Neuronal stem cell (in vitro differentiated cells): ENCODE measurements at regions not wholly inside any gene's neighbourhood (a gene's known extent, or its start where the extent isn't known, plus 50 kb on each side); places are given as distances from the start of the nearest gene placed in this dataset.

ENCODE experiments used
- DNase-seq: peaks from one replicate; pipeline ENCODE4 v3.0.0-alpha.2; 2013; ENCODE audit warnings: low spot score
- H2AFZ ChIP-seq: one replicate; pipeline ENCODE4 v1.6.1; 2013; ENCODE audit warnings: mild to moderate bottlenecking, low read length, inconsistent platforms
- H2AK5ac ChIP-seq: 2 replicates; pipeline ENCODE4 v1.6.1; 2013; ENCODE audit warnings: low read depth, mild to moderate bottlenecking, inconsistent platforms, low read length, moderate library complexity, mixed read lengths
- H2BK120ac ChIP-seq: 2 replicates; pipeline ENCODE4 v1.6.1; 2013; ENCODE audit warnings: low read depth, mild to moderate bottlenecking, inconsistent platforms, low read length, moderate library complexity, mixed read lengths
- H2BK12ac ChIP-seq: one replicate; pipeline ENCODE4 v1.6.1; 2013; ENCODE audit warnings: low read length, inconsistent platforms
- H2BK15ac ChIP-seq: 2 replicates; pipeline ENCODE4 v1.6.1; 2013; ENCODE audit warnings: mild to moderate bottlenecking, low read length, inconsistent platforms, mixed read lengths
- H2BK5ac ChIP-seq: one replicate; pipeline ENCODE4 v1.6.1; 2013; ENCODE audit warnings: inconsistent platforms, mild to moderate bottlenecking, low read length, moderate library complexity
- H3K14ac ChIP-seq: one replicate; pipeline ENCODE4 v1.6.1; 2013; ENCODE audit warnings: low read length, inconsistent platforms
- H3K18ac ChIP-seq: 2 replicates; pipeline ENCODE4 v1.6.1; 2013; ENCODE audit warnings: low read length, inconsistent platforms
- H3K23ac ChIP-seq: 2 replicates; pipeline ENCODE4 v1.6.1; 2013; ENCODE audit warnings: low read depth, mild to moderate bottlenecking, mixed read lengths, low read length, inconsistent platforms; ENCODE audit not compliant: poor library complexity
- H3K27ac ChIP-seq: replicated peaks from 3 replicates; pipeline ENCODE4 v1.5.1; 2013; ENCODE audit warnings: low read length, inconsistent platforms
- H3K27me3 ChIP-seq, 3 experiments: 2 replicates each; pipeline ENCODE4 v1.6.1; 2013; ENCODE audit warnings: low read length in 3 of 3, mild to moderate bottlenecking in 2 of 3, inconsistent platforms in 1 of 3, low read depth in 1 of 3, mixed read lengths in 1 of 3, moderate library complexity in 1 of 3; ENCODE audit not compliant: control insufficient read depth in 3 of 3, insufficient read depth in 3 of 3
- H3K36me3 ChIP-seq, 2 donors: replicated peaks in 1 of 2; 2 replicates each; pipeline ENCODE4 v1.6.1; 2013; ENCODE audit warnings: low read length in 2 of 2; ENCODE audit not compliant: control insufficient read depth in 2 of 2, insufficient read depth in 2 of 2
- H3K4ac ChIP-seq: 2 replicates; pipeline ENCODE4 v1.6.1; 2013; ENCODE audit warnings: inconsistent platforms, mild to moderate bottlenecking, low read length, moderate library complexity
- H3K4me1 ChIP-seq, 2 donors: 1 replicate in 1 of 2; 2 replicates in 1 of 2; pipeline ENCODE4 v1.6.1; 2013; ENCODE audit warnings: low read length in 2 of 2, low read depth in 1 of 2; ENCODE audit not compliant: control insufficient read depth in 2 of 2, insufficient read depth in 1 of 2
- H3K4me2 ChIP-seq: one replicate; pipeline ENCODE4 v1.6.1; 2013; ENCODE audit warnings: mild to moderate bottlenecking, low read length, inconsistent platforms; ENCODE audit not compliant: insufficient read depth, poor library complexity, severe bottlenecking
- H3K4me3 ChIP-seq, 2 donors: 2 replicates each; pipeline ENCODE4 v1.5.1; 2013; ENCODE audit warnings: low read length in 2 of 2, mild to moderate bottlenecking in 2 of 2, inconsistent platforms in 1 of 2, moderate library complexity in 1 of 2
- H3K79me1 ChIP-seq: one replicate; pipeline ENCODE4 v1.6.1; 2013; ENCODE audit warnings: low read depth, mild to moderate bottlenecking, inconsistent platforms, low read length, moderate library complexity
- H3K9ac ChIP-seq: one replicate; pipeline ENCODE4 v1.6.1; 2013; ENCODE audit warnings: mild to moderate bottlenecking, low read depth, low read length, inconsistent platforms; ENCODE audit not compliant: poor library complexity
- H3K9me3 ChIP-seq, 2 donors: replicated peaks in 1 of 2; 2 replicates each; pipeline versions ENCODE3 to v1.6.1; 2013; ENCODE audit warnings: low read length in 2 of 2, mild to moderate bottlenecking in 2 of 2, inconsistent platforms in 1 of 2, low read depth in 1 of 2, mixed read lengths in 1 of 2, moderate library complexity in 1 of 2; ENCODE audit not compliant: control insufficient read depth in 2 of 2, insufficient read depth in 1 of 2
- H4K8ac ChIP-seq: one replicate; pipeline ENCODE4 v1.6.1; 2013; ENCODE audit warnings: low read depth, mild to moderate bottlenecking, inconsistent platforms, low read length, moderate library complexity
- H4K91ac ChIP-seq: one replicate; pipeline ENCODE4 v1.6.1; 2013; ENCODE audit warnings: low read length, low read depth, mild to moderate bottlenecking, inconsistent platforms; ENCODE audit not compliant: poor library complexity
- WGBS, 2 donors: extraction: QIAGEN DNeasy Blood & Tissue Kit; methylation state at CpG; one replicate each; pipeline ENCODE4 v1.1.7; 2013; ENCODE audit warnings: missing lambda C conversion rate in 2 of 2, mixed read lengths in 1 of 2; ENCODE audit not compliant: insufficient read length in 2 of 2, insufficient replicate concordance in 1 of 2; ENCODE audit errors: extremely low coverage in 2 of 2; 5-methylcytosine and 5-hydroxymethylcytosine counted together

GRCh38 chr12:60194678-60195077 is 598.8 kb downstream of the SLC16A7 start:
- Histone ChIP-seq H3K4me3 (no peak overlapping the region), H3K4ac (no peak overlapping the region)

GRCh38 chr12:60195483-60195882 is 599.7 kb downstream of the SLC16A7 start:
- Histone ChIP-seq H3K36me3 (no peaks in the 10 kb centered on the region), H3K27me3 (no peaks in the 10 kb centered on the region), H3K18ac (no peak overlapping the region), H4K8ac (no peak overlapping the region), H2BK15ac (no peak overlapping the region), H2BK5ac (no peak overlapping the region), H3K4me1 (no peaks in the 10 kb centered on the region), H3K23ac (no peak overlapping the region), H3K79me1 (no peaks in the 10 kb centered on the region), H2AK5ac (no peak overlapping the region), H4K91ac (no peak overlapping the region), H3K4me2 (no peak overlapping the region), H2BK120ac (no peak overlapping the region), H2AFZ (no peak overlapping the region), H3K4me3 (no peak overlapping the region), H3K27ac (no peak overlapping the region), H3K4ac (no peak overlapping the region), H2BK12ac (no peak overlapping the region), H3K9ac (no peak overlapping the region), H3K9me3 (no peaks in the 10 kb centered on the region), H3K14ac (no peak overlapping the region)
- WGBS, 2 donors = no CpG with 5 or more reads among the region's 1 CpG
- no peak for DNase-seq

More at GRCh38 chr12:60194678-60195077, 598.8 kb downstream of the SLC16A7 start:
- DNase-seq = no peak
- H3K4me1 ChIP-seq = no peaks in the 10 kb centered on the region
- no peak overlapping the region for H3K4me2 ChIP-seq
- H3K9ac ChIP-seq = no peak overlapping the region
- H4K91ac ChIP-seq = no peak overlapping the region
- no peak overlapping the region for H2AK5ac ChIP-seq
- H3K9me3 ChIP-seq = no peaks in the 10 kb centered on the region
- no peak overlapping the region for H2BK15ac ChIP-seq
- H3K23ac ChIP-seq = no peak overlapping the region
- no peak overlapping the region for H3K27ac ChIP-seq
- no peaks in the 10 kb centered on the region for H3K79me1 ChIP-seq
- no peak overlapping the region for H2BK5ac ChIP-seq
- no peaks in the 10 kb centered on the region for H3K27me3 ChIP-seq
- H3K18ac ChIP-seq = no peak overlapping the region
- no peaks in the 10 kb centered on the region for H3K36me3 ChIP-seq
- H2BK12ac ChIP-seq = no peak overlapping the region
- no peak overlapping the region for H2AFZ ChIP-seq
- H4K8ac ChIP-seq = no peak overlapping the region
- H2BK120ac ChIP-seq = no peak overlapping the region
- no peak overlapping the region for H3K14ac ChIP-seq

- Histone ChIP-seq H2BK120ac (no peak overlapping the region), H3K4me1 (no peaks in the 10 kb centered on the region), H3K4ac (no peak overlapping the region), H3K36me3 (no peaks in the 10 kb centered on the region), H2AK5ac (no peak overlapping the region), H3K79me1 (no peaks in the 10 kb centered on the region), H3K27ac (no peak overlapping the region), H2BK5ac (no peak overlapping the region), H3K23ac (no peak overlapping the region), H3K4me2 (no peak overlapping the region), H3K18ac (no peak overlapping the region), H2AFZ (no peak overlapping the region), H3K9ac (no peak overlapping the region), H3K27me3 (no peaks in the 10 kb centered on the region), H2BK15ac (no peak overlapping the region), H3K9me3 (no peaks in the 10 kb centered on the region), H4K91ac (no peak overlapping the region), H3K14ac (no peak overlapping the region), H3K4me3 (no peak overlapping the region), H4K8ac (no peak overlapping the region), H2BK12ac (no peak overlapping the region)
- DNase-seq = no peak
- no CpG with 5 or more reads among the region's 10 CpGs for WGBS, 2 donors
Observed at GRCh38 chr12:60196366-60196765, 600.5 kb downstream of the SLC16A7 start.

- Histone ChIP-seq H3K14ac (no peak overlapping the region), H2BK5ac (no peak overlapping the region), H3K9ac (no peak overlapping the region), H4K91ac (no peak overlapping the region), H3K9me3 (no peaks in the 10 kb centered on the region), H3K79me1 (no peaks in the 10 kb centered on the region), H2AFZ (no peak overlapping the region), H2AK5ac (no peak overlapping the region), H3K27me3 (no peaks in the 10 kb centered on the region), H3K18ac (no peak overlapping the region), H2BK15ac (no peak overlapping the region), H3K23ac (no peak overlapping the region), H3K4ac (no peak overlapping the region), H3K4me2 (no peak overlapping the region), H4K8ac (no peak overlapping the region), H2BK120ac (no peak overlapping the region), H3K4me3 (no peak overlapping the region), H2BK12ac (no peak overlapping the region), H3K4me1 (no peaks in the 10 kb centered on the region), H3K36me3 (no peaks in the 10 kb centered on the region), H3K27ac (no peak overlapping the region)
- DNase-seq = no peak
- WGBS, 2 donors = no CpG with 5 or more reads among the region's 2 CpGs
Observed at GRCh38 chr12:60197589-60197988, 601.8 kb downstream of the SLC16A7 start.
